Muscle layer of colon (tissue), 2 donors: ENCODE measurements at regions not wholly inside any gene's neighbourhood (a gene's known extent, or its start where the extent isn't known, plus 50 kb on each side); places are given as distances from the start of the nearest gene placed in this dataset.

Experiments used
- H3K27ac ChIP-seq: one replicate; pipeline ENCODE4 v1.7.0; 2013; ENCODE audit warnings: low read depth, mild to moderate bottlenecking, low read length, moderate library complexity
- H3K27me3 ChIP-seq, 2 donors: one replicate each; pipeline ENCODE4 v1.7.0; 2013; ENCODE audit warnings: low read length in 2 of 2, mild to moderate bottlenecking in 2 of 2; ENCODE audit not compliant: insufficient read depth in 2 of 2, control insufficient read depth in 1 of 2
- H3K36me3 ChIP-seq: one replicate; pipeline ENCODE4 v1.7.0; 2013; ENCODE audit warnings: mild to moderate bottlenecking, low read length; ENCODE audit not compliant: insufficient read depth
- H3K4me1 ChIP-seq: one replicate; pipeline ENCODE4 v1.7.0; 2013; ENCODE audit warnings: mild to moderate bottlenecking, low read length; ENCODE audit not compliant: insufficient read depth
- H3K4me3 ChIP-seq, 2 donors: one replicate each; pipeline ENCODE4 v1.7.0; 2013; ENCODE audit warnings: low read length in 2 of 2, low read depth in 1 of 2, mild to moderate bottlenecking in 1 of 2, moderate library complexity in 1 of 2
- H3K9ac ChIP-seq: one replicate; pipeline ENCODE4 v1.7.0; 2013; ENCODE audit warnings: low read length
- H3K9me3 ChIP-seq: one replicate; pipeline ENCODE4 v1.7.0; 2013; ENCODE audit warnings: mild to moderate bottlenecking, low read length
- donor health status: abdominal sarcoma.
- donor health status: Adenocarcinoma of cecum.

GRCh38 chr1:234729561-234730474 is 119.8 kb upstream of the IRF2BP2 start:
- Histone ChIP-seq H3K27ac (no peak overlapping the region), H3K9ac (no peak overlapping the region), H3K27me3 (no peaks in the 10 kb centered on the region), H3K36me3 (no peaks in the 10 kb centered on the region), H3K9me3 (no peaks in the 10 kb centered on the region), H3K4me3 (no peak overlapping the region), H3K4me1 (peaks cover 31% of the 10 kb centered on the region)

GRCh38 chr1:234728740-234729139 is 118.8 kb upstream of the IRF2BP2 start:
- Histone ChIP-seq H3K9me3 (no peaks in the 10 kb centered on the region), H3K27ac (peak overlapping the region; percentile 9), H3K27me3 (no peaks in the 10 kb centered on the region), H3K4me1 (peaks cover 35% of the 10 kb centered on the region), H3K4me3 (no peak overlapping the region), H3K9ac (no peak overlapping the region), H3K36me3 (no peaks in the 10 kb centered on the region)

GRCh38 chr1:234727018-234727940 is 117.3 kb upstream of the IRF2BP2 start:
- Histone ChIP-seq H3K27ac (peak overlapping the region; percentile 100), H3K36me3 (no peaks in the 10 kb centered on the region), H3K9me3 (no peaks in the 10 kb centered on the region), H3K27me3 (no peaks in the 10 kb centered on the region), H3K4me1 (peaks cover 50% of the 10 kb centered on the region), H3K4me3 (no peak overlapping the region), H3K9ac (no peak overlapping the region)

GRCh38 chr1:234726359-234726943 is 116.5 kb upstream of the IRF2BP2 start:
- H3K4me1 ChIP-seq, result peaks cover 58% of the 10 kb centered on the region
- no peaks in the 10 kb centered on the region for H3K9me3 ChIP-seq
- H3K4me3 ChIP-seq, result no peak overlapping the region
- peak overlapping the region; percentile 100 for H3K27ac ChIP-seq
- H3K36me3 ChIP-seq, result no peaks in the 10 kb centered on the region
- no peaks in the 10 kb centered on the region for H3K27me3 ChIP-seq
- peak overlapping the region; percentile 2 for H3K9ac ChIP-seq

GRCh38 chr1:234725177-234726132 is 115.5 kb upstream of the IRF2BP2 start:
- no peaks in the 10 kb centered on the region for H3K36me3 ChIP-seq
- H3K9me3 ChIP-seq, result no peaks in the 10 kb centered on the region
- H3K27me3 ChIP-seq, result no peaks in the 10 kb centered on the region
- peaks cover 68% of the 10 kb centered on the region for H3K4me1 ChIP-seq
- peak overlapping the region; percentile 100 for H3K27ac ChIP-seq
- H3K9ac ChIP-seq, result peak overlapping the region; percentile 72
- peak overlapping the region in 1 of 2 donors; percentile 44 for H3K4me3 ChIP-seq

- peaks cover 76% of the 10 kb centered on the region for H3K4me1 ChIP-seq
- no peaks in the 10 kb centered on the region for H3K36me3 ChIP-seq
- H3K27ac ChIP-seq, result peak overlapping the region; percentile 100
- peak overlapping the region; percentile 72 for H3K9ac ChIP-seq
- H3K27me3 ChIP-seq, result no peaks in the 10 kb centered on the region
- H3K9me3 ChIP-seq, result no peaks in the 10 kb centered on the region
- H3K4me3 ChIP-seq, result peak overlapping the region; percentile 7 to 44
Observed at GRCh38 chr1:234724516-234725176, 114.7 kb upstream of the IRF2BP2 start.

- peak overlapping the region in 1 of 2 donors; percentile 33 for H3K4me3 ChIP-seq
- peak overlapping the region; percentile 72 for H3K9ac ChIP-seq
- H3K27ac ChIP-seq, result peak overlapping the region; percentile 98
- H3K36me3 ChIP-seq, result no peaks in the 10 kb centered on the region
- H3K4me1 ChIP-seq, result peaks cover 91% of the 10 kb centered on the region
- no peaks in the 10 kb centered on the region for H3K9me3 ChIP-seq
- H3K27me3 ChIP-seq, result no peaks in the 10 kb centered on the region
Observed at GRCh38 chr1:234722904-234723720, 113.1 kb upstream of the IRF2BP2 start.

- peaks cover 93% of the 10 kb centered on the region for H3K4me1 ChIP-seq
- no peaks in the 10 kb centered on the region for H3K36me3 ChIP-seq
- peak overlapping the region; percentile 72 for H3K9ac ChIP-seq
- peak overlapping the region in 1 of 2 donors; percentile 10 for H3K4me3 ChIP-seq
- H3K27me3 ChIP-seq, result no peaks in the 10 kb centered on the region
- peak overlapping the region; percentile 98 for H3K27ac ChIP-seq
- no peaks in the 10 kb centered on the region for H3K9me3 ChIP-seq
Observed at GRCh38 chr1:234722270-234722704, 112.3 kb upstream of the IRF2BP2 start.

GRCh38 chr1:234721476-234722269 is 111.7 kb upstream of the IRF2BP2 start:
- Histone ChIP-seq H3K4me1 (peaks cover 93% of the 10 kb centered on the region), H3K9me3 (no peaks in the 10 kb centered on the region), H3K27ac (peak overlapping the region; percentile 98), H3K36me3 (no peaks in the 10 kb centered on the region), H3K4me3 (peak overlapping the region; percentile 8 to 12), H3K9ac (peak overlapping the region; percentile 72), H3K27me3 (no peaks in the 10 kb centered on the region)
